ENCODE measurements at regions not wholly inside any gene's neighbourhood (a gene's known extent, or its start where the extent isn't known, plus 50 kb on each side); places are given as distances from the start of the nearest gene placed in this dataset.

- TF ChIP-seq CTCF (IDR thresholded peaks at IDR 0.05) (no peak), POLR2A (IDR thresholded peaks at IDR 0.05) (no peak)
Observed at GRCh38 chr1:230500063-230500462, 73.9 kb upstream of the PGBD5 start.
